A204.1 (cell line): ENCODE measurements at regions not wholly inside any gene's neighbourhood (a gene's known extent, or its start where the extent isn't known, plus 50 kb on each side); places are given as distances from the start of the nearest gene placed in this dataset.

ENCODE experiments used
- FAIRE-seq: peaks from 2 replicates; lab custom pipeline; 2012; peaks lifted over from hg19 to GRCh38; lab: Jason Lieb, UNC

GRCh38 chr12:90899456-90900182 is 55.4 kb downstream of the CCER1 start:
- no peak for FAIRE-seq

GRCh38 chr12:90897986-90898385 is 57.0 kb downstream of the CCER1 start:
- FAIRE-seq: no peak

DNA sequence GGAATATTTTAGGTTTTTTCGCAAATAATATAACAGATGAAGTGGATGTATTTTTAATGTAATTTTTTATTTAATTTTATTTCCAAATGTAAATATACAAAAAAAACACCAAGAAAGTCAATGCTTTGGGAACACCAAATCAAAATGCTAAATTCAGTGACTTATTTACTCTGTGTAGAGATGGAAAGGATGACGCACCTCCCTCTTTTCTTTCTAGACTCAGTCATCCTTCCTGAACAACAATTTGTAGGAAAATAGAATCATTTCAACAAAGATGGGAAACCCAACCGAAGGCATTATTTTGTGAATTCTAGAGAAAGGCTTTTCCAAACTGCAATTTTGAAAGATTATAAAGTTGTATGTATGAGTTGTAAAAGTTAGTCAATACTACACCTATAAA is 57.7 kb downstream of the CCER1 start:
- no peak for FAIRE-seq

DNA sequence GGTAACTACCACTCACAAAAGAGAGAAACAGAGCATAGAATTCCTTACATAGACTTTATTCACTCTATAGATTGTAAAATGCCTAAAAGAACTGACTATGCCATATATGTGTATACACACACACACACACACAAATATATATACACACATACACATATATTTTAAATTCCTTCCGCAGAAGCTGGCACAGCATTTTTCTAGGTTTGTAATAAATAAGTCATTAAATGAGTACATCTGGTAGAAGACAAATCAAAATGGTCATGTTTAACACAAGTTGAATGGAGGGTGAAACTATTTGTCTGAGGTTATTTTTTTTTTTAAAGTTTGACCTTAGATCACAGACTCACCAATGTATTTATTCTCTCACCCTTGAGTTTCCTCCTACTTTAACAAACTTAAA is 58.2 kb downstream of the CCER1 start:
- no peak for FAIRE-seq

- no peak for FAIRE-seq
Observed at GRCh38 chr12:90896164-90896563, 58.8 kb downstream of the CCER1 start.

DNA sequence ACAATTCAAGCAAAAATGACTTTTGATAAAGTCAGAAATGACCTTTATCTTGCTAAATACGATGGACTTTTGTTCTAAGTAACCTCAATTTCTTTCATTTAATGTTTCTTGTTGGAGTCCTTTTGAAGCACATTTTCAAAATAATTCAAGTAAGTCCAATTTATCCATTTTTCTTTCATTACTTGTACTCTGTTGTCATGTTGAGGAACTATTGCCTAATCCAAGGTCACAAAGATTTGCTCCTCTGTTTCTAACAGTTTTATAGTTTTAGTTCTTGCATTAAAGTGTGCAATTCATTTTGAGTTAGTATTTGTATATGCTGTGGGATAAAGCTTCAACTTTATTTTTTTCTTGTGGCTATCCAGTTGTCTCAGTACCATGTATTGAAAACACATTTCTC is 66.7 kb downstream of the CCER1 start:
- FAIRE-seq: no peak

DNA sequence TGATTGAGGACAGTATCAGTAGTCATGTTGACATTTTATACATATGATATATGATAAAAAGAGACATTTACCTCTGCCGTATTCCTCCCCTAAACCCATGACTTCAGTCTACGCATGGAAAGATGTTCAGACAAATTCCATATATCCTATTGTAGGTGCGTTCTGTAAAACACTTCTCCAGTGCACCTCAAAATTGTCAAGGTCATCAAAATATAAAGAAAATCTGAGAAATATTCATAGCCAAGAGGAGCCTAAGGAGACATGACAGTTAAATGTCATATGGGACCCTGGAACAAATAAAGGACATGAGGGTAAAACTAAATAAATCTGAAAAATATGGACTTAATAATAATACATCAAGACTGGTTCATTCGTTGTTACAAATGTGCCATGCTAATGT is 71.5 kb downstream of the CCER1 start:
- FAIRE-seq: no peak

DNA sequence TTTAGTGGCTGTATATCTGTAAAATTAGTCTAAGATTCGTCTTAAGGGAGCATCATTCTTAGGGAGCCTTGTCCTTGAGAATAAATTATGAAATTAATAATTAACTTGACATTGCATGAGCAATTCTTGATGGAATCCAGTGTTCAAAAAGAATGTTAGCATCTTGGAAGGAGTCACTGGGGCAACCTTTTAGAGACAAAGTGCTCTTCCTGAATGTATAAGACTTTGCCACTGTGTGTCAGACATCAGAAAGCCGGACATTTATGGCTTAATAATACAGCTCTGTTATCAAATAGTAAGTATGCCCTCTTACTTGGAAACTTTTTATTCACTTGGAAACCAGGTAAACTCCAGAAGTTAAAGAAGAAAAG is 83.3 kb downstream of the CCER1 start:
- FAIRE-seq: no peak

DNA sequence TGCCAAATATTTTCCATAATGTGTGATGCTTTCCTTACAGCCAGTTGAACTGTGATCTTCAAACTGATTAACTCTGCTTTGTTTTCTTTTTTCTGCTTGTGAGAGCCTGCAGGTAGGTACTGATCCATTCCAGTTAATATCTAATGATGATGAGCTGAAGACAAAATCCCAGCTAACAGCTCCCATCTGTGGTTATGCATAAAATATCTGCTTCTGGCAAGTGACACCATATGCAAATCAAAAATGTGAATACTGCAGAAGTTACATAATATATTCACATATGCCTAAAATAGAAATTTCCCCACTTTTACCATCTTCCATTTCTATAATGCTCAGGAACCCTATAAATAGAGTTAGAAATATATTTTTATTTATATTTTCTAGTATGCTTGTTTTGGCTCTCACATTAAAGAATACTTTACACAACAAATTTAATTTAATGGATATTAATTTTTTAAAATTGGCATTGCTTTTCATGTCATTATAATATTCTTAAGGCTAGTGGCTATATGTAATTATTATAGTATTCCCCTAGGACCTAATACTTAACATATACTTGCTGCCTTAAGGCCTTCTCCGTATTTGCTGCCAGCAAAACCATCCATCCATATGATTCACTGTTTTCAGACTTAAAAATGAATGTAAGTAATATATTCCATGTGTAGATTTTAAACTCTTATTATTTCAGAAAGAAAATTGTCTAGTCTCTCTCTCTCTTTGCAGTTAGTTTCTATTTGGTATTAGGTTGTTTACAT is 83.8 kb downstream of the CCER1 start:
- FAIRE-seq: no peak

- no peak for FAIRE-seq
Observed at GRCh38 chr12:90868626-90869025, 86.3 kb downstream of the CCER1 start.

GRCh38 chr12:90859591-90859990 is 95.4 kb downstream of the CCER1 start:
- no peak for FAIRE-seq

DNA sequence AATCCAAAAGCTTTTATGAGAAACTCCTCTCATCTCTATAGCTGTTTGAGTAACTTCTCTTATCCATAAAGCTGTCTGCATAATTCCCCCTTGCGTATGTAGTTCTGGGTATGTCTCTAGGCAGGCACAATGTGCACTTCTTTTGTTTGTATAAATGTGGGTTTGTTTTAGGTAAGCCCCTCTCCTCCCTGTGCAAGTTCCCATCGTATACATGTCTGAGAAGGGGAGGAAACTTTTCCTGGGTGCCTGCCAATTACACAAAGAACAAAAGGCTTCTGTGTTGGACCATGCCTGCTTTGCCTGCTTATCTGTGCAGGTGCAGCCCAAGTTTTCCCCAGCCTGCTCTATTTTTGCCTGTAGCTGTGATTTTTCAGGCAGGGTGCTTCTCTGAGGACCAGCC is 96.7 kb downstream of the CCER1 start:
- FAIRE-seq: no peak

DNA sequence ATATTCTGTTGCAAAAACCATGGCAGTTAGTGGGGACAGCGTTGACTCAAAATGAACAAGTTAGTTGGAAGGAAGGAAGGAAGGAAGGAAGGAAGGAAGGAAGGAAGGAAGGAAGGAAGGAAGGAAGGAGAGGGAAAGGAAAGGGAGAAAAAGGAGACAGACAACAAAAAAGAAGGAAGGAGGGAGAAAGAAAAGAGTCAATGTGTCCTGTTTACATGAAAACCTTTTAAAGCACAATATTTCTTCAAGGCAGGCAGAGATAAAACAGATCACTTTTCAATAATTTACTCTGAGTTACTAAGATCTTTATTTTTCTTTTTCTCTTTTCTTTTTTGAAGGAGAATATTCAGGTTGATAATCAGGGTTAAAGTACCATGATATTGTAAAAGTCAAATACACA is 99.4 kb downstream of the CCER1 start:
- FAIRE-seq: no peak

DNA sequence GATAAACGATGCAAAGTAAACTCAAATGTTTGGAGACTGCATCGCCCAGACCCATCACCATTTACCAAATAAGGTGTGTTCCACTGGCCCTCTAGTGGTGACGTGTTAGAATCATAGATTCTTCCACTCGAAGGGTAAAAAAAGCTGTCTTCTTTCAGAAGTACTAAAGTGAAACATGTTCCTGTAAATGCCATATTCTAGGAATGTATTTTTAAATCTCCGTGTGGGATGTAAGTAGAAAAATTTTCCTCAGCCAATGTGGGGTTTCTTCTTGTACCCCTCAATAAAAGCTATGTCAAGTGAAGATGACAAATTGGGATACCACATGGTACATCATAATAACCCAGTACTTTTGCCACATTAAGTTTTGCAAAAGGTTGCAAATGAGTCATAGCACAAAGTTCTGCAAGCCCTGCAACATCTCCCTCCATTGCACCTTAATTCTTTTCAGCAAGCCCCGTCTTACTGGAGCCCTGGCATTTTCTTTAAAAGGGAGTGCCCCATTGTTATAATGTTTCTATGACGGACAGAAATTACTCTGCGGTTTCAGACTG is 100.8 kb downstream of the CCER1 start:
- FAIRE-seq: peak; percentile 90

DNA sequence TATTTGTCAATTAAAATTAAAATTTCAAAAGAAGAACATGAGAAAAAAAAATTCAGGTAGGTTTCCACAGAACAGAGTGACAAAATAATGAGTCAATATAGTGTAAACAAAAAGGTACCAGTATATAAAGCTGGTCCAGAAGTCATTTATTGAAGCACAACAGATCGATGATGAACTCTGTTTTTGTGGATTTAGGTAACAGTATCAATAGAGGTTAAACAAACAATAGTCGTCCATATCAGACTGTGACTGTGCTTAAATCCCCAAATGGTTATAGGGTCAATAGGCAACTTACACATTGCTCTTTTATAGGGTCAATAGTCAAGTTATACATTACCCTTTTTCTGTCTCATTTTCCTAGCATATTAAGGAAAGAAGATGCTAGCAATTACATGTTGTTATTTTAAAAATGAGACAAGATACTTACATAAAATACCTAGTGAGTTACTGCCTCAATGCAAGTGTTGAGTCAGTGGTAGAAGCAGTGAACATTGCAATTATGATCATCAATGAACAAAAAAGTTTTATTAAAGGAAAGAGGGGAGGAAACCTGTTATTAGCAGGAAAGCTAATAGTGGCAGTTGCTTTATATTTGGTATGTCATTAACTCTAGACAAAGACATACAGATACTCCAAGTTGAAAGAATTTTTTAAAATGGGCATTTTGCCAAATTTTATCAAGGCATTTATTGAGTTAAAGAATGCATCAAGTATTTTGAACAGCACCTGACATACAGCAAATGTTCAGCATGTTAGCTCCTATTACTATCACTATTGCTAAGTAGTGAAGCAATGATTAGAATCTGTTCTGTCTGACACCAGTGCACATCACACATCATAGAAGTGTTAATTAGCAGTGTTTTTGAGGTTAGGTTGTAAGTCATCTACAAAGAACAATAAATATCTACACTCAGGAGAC is 102.9 kb downstream of the CCER1 start:
- no peak for FAIRE-seq

- no peak for FAIRE-seq
Observed at GRCh38 chr12:90842477-90842876, 112.5 kb downstream of the CCER1 start.

DNA sequence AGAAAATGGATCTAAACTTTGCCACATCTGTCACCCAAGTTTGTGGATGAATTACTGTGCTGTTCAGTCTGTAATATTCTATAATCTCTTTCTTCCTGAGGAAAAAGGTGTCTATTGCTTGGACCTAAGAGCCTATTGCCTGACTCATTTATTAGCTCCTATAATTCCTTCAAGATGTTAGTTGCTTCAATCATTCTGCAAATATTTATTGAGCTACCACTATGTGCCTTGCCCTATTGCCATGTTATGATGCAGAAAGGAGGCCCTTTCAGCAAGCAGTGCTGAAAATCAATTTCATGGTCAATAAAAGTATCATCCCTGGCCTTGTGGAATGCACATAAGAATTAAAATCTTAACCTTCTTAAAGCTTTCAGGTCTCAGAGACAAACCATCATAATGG is 113.6 kb downstream of the CCER1 start:
- no peak for FAIRE-seq

DNA sequence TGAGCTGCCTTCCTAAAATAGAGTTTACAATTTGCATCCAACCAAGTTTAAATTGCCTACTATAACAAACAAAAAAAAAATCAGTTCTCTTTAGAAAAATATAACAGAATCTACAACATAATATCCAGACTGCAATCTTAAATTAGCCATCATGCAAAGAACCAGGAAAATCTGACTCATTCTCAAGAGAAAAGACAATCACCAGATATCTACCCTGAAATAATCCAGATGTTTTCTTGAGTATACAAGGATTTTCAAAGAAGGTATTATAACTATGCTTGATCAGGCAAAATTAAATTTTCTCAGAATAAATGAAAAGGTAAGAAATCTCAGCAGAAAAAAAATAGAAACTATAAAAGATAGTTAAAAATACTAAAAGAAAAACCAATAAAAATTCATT is 115.6 kb downstream of the CCER1 start:
- no peak for FAIRE-seq

- no peak for FAIRE-seq
Observed at GRCh38 chr12:90836689-90837088, 118.3 kb downstream of the CCER1 start.

GRCh38 chr12:90833228-90833627 is 121.7 kb downstream of the CCER1 start:
- no peak for FAIRE-seq

GRCh38 chr12:90832427-90832826 is 122.5 kb downstream of the CCER1 start:
- no peak for FAIRE-seq

GRCh38 chr12:90831712-90832111 is 123.3 kb downstream of the CCER1 start:
- FAIRE-seq: no peak

GRCh38 chr12:90829044-90829443 is 125.9 kb downstream of the CCER1 start:
- FAIRE-seq: no peak
